IMR-90 (cell line): ENCODE measurements at regions not wholly inside any gene's neighbourhood (a gene's known extent, or its start where the extent isn't known, plus 50 kb on each side); places are given as distances from the start of the nearest gene placed in this dataset.

Experiments
- ATAC-seq: fragments of 200-7000 bp; cut with Tn5 transposase; 2 replicates; pipeline ENCODE4 v1.9.1; 2020; ENCODE audit warnings: low read depth, mild to moderate bottlenecking, moderate library complexity
- BruUV-seq: library from RNA; stranded (reverse); fragments of 400-500 nt; replicated peaks from 2 replicates; lab custom pipeline; 2021; lab: Mats Ljungman, UMichigan
- CTCF ChIA-PET: fragments of 300-600 bp; formaldehyde crosslinking; extraction: SDS; loops from one replicate; lab custom pipeline; 2021; ENCODE audit warnings: antibody characterized with exemption; lab: Yijun Ruan, JAX
- POLR2A ChIA-PET: fragments of 300-600 bp; sonication (Branson Sonifier 250); formaldehyde crosslinking; loops from one replicate; lab custom pipeline; 2022; ENCODE audit warnings: antibody characterized with exemption; ENCODE audit not compliant: unreplicated experiment; lab: Charles Lee
- DNase-seq: peaks from one replicate; pipeline ENCODE4 v3.0.0; 2013
- H2AFZ ChIP-seq: replicated peaks from 2 replicates; pipeline ENCODE3; 2013; ENCODE audit warnings: low read length, mild to moderate bottlenecking; ENCODE audit not compliant: poor library complexity
- H2AK5ac ChIP-seq: 2 replicates; pipeline ENCODE4 v1.6.1; 2013; ENCODE audit warnings: low read depth, low read length, inconsistent platforms
- H2AK9ac ChIP-seq: replicated peaks from 2 replicates; pipeline ENCODE3; 2013; ENCODE audit warnings: mild to moderate bottlenecking, low read depth, low read length, moderate library complexity; ENCODE audit not compliant: poor library complexity
- H2BK120ac ChIP-seq: 2 replicates; pipeline ENCODE4 v1.6.1; 2013; ENCODE audit warnings: low read depth, low read length, inconsistent platforms
- H2BK15ac ChIP-seq: 3 replicates; pipeline ENCODE4 v1.6.1; 2013; ENCODE audit warnings: low read depth, low read length, inconsistent platforms
- H2BK20ac ChIP-seq: 2 replicates; pipeline ENCODE4 v1.6.1; 2013; ENCODE audit warnings: low read depth, mild to moderate bottlenecking, inconsistent platforms, low read length, moderate library complexity
- H2BK5ac ChIP-seq: 2 replicates; pipeline ENCODE4 v1.6.1; 2013; ENCODE audit warnings: mild to moderate bottlenecking, low read depth, low read length, inconsistent platforms; ENCODE audit not compliant: poor library complexity, severe bottlenecking
- H3K14ac ChIP-seq: replicated peaks from 2 replicates; pipeline ENCODE4 v1.6.1; 2013; ENCODE audit warnings: low read depth, low read length, inconsistent platforms
- H3K18ac ChIP-seq: 2 replicates; pipeline ENCODE4 v1.6.1; 2013; ENCODE audit warnings: low read depth, low read length, control low read depth
- H3K23ac ChIP-seq: 2 replicates; pipeline ENCODE4 v1.6.1; 2013; ENCODE audit warnings: low read depth, low read length, inconsistent platforms
- H3K27ac ChIP-seq: 2 replicates; pipeline ENCODE4 v1.5.1; 2013; ENCODE audit warnings: mild to moderate bottlenecking, control low read depth, low read length; ENCODE audit not compliant: insufficient read depth
- H3K27me3 ChIP-seq: 2 replicates; pipeline ENCODE4 v1.6.1; 2013; ENCODE audit warnings: low read length; ENCODE audit not compliant: control insufficient read depth, insufficient read depth
- H3K36me3 ChIP-seq: 2 replicates; pipeline ENCODE4 v1.6.1; 2013; ENCODE audit warnings: low read length, mixed read lengths; ENCODE audit not compliant: control insufficient read depth, insufficient read depth
- H3K4ac ChIP-seq: 2 replicates; pipeline ENCODE4 v1.6.1; 2013; ENCODE audit warnings: low read depth, low read length, inconsistent platforms
- H3K4me1 ChIP-seq: 2 replicates; pipeline ENCODE4 v1.6.1; 2013; ENCODE audit warnings: low read length, mixed read lengths; ENCODE audit not compliant: control insufficient read depth, insufficient read depth
- H3K4me2 ChIP-seq: 2 replicates; pipeline ENCODE4 v1.6.1; 2013; ENCODE audit warnings: low read depth, mild to moderate bottlenecking, control low read depth, low read length, moderate library complexity
- H3K4me3 ChIP-seq: 2 replicates; pipeline ENCODE4 v1.5.1; 2013; ENCODE audit warnings: low read depth, mild to moderate bottlenecking, control low read depth, low read length, moderate library complexity; ENCODE audit not compliant: insufficient read depth
- H3K56ac ChIP-seq: 2 replicates; pipeline ENCODE4 v1.6.1; 2013; ENCODE audit warnings: low read length, inconsistent platforms; ENCODE audit not compliant: insufficient read depth; ENCODE audit errors: extremely low read depth
- H3K79me1 ChIP-seq, 2 experiments: 2 replicates each; pipeline ENCODE4 v1.6.1; 2013; ENCODE audit warnings: low read length in 2 of 2, inconsistent platforms in 1 of 2, low read depth in 1 of 2
- H3K9ac ChIP-seq: 2 replicates; pipeline ENCODE4 v1.6.1; 2013; ENCODE audit warnings: low read depth, low read length, control low read depth
- H3K9me1 ChIP-seq: 2 replicates; pipeline ENCODE4 v1.6.1; 2013; ENCODE audit warnings: low read length, inconsistent platforms; ENCODE audit not compliant: insufficient read depth
- H3K9me3 ChIP-seq: 2 replicates; pipeline ENCODE4 v1.6.1; 2013; ENCODE audit warnings: low read length; ENCODE audit not compliant: control insufficient read depth, insufficient read depth
- H4K20me1 ChIP-seq: 2 replicates; pipeline ENCODE4 v1.6.1; 2013; ENCODE audit warnings: low read length, inconsistent platforms; ENCODE audit not compliant: insufficient read depth
- H4K5ac ChIP-seq: 2 replicates; pipeline ENCODE4 v1.6.1; 2013; ENCODE audit warnings: mild to moderate bottlenecking, low read depth, low read length, control low read depth
- H4K8ac ChIP-seq, 2 experiments: 2 replicates each; pipeline ENCODE4 v1.6.1; 2013; ENCODE audit warnings: low read depth in 2 of 2, low read length in 2 of 2, control low read depth in 1 of 2, inconsistent platforms in 1 of 2
- H4K91ac ChIP-seq: 2 replicates; pipeline ENCODE4 v1.6.1; 2013; ENCODE audit warnings: low read depth, low read length, inconsistent platforms; ENCODE audit not compliant: insufficient read depth
- BHLHE40 ChIP-seq: fragments of 150-350 bp; IDR thresholded peaks from 2 replicates; pipeline ENCODE4 v1.6.1; 2016; ENCODE audit warnings: mild to moderate bottlenecking, low read depth, low read length
- CEBPB ChIP-seq: IDR thresholded peaks from 2 replicates; pipeline ENCODE4 v1.6.1; 2012; ENCODE audit warnings: low read depth, low read length, improper control_type of control experiment
- CHD1 ChIP-seq: IDR thresholded peaks from 2 replicates; pipeline ENCODE4 v1.6.1; 2012; ENCODE audit warnings: low read depth, low read length, improper control_type of control experiment
- FOS ChIP-seq: fragments of 150-350 bp; IDR thresholded peaks from 2 replicates; pipeline ENCODE4 v1.6.1; 2016; ENCODE audit warnings: low read depth, low read length
- MAFK ChIP-seq: IDR thresholded peaks from 2 replicates; pipeline ENCODE4 v1.6.1; 2012; ENCODE audit warnings: low read depth, low read length, improper control_type of control experiment
- MXI1 ChIP-seq: IDR thresholded peaks from 2 replicates; pipeline ENCODE4 v1.6.1; 2012; ENCODE audit warnings: low read depth, mild to moderate bottlenecking, low read length, moderate library complexity, borderline replicate concordance
- NFE2L2 ChIP-seq: fragments of 150-350 bp; IDR thresholded peaks from 2 replicates; pipeline ENCODE4 v1.6.1; 2016; ENCODE audit warnings: low read depth, mild to moderate bottlenecking, low read length
- RCOR1 ChIP-seq: IDR thresholded peaks from 2 replicates; pipeline ENCODE4 v1.6.1; 2012; ENCODE audit warnings: mild to moderate bottlenecking, low read length, improper control_type of control experiment; ENCODE audit not compliant: insufficient replicate concordance
- RFX5 ChIP-seq: IDR thresholded peaks from 2 replicates; pipeline ENCODE4 v1.8.0; 2012; ENCODE audit warnings: low read depth, mild to moderate bottlenecking, low read length, moderate library complexity
- USF2 ChIP-seq: fragments of 150-350 bp; IDR thresholded peaks from 2 replicates; pipeline ENCODE4 v1.6.1; 2017; ENCODE audit warnings: mild to moderate bottlenecking, antibody characterized with exemption, low read length, low read depth
- WGBS, 2 experiments: methylation state at CpG; one replicate each; pipeline versions ENCODE4 v1.1.5 to v1.1.7; 2013; ENCODE audit warnings: missing lambda C conversion rate in 2 of 2; ENCODE audit not compliant: insufficient read length in 1 of 2; ENCODE audit errors: extremely low coverage in 2 of 2; 5-methylcytosine and 5-hydroxymethylcytosine counted together
- dilution Hi-C: fragments of 300-500 bp; cut with HindIII; formaldehyde crosslinking; loops from one replicate; pipeline ENCODE4 v1.14.3; 2018; ENCODE audit warnings: low sequenced_read_pairs; ENCODE audit not compliant: unreplicated experiment
- in situ Hi-C: fragments of 300-500 bp; cut with MboI; formaldehyde crosslinking; loops from 3 replicates; pipeline ENCODE4 v1.14.3; 2019; ENCODE audit warnings: low sequenced_read_pairs, inconsistent platforms, mixed read lengths
- intact Hi-C: fragments of 100-400 bp; cut with micrococcal nuclease; formaldehyde crosslinking; loops from 2 replicates; pipeline ENCODE4 v1.10.0; 2022
- TF ChIP-seq, protein P1 (sequence below): fragments of 150-350 bp; IDR thresholded peaks from 2 replicates; pipeline ENCODE4 v1.6.1; 2016; ENCODE audit warnings: low read depth, mild to moderate bottlenecking, low read length, moderate library complexity, borderline replicate concordance
- TF ChIP-seq, protein P2 (sequence below): conservative IDR thresholded peaks from 2 replicates; pipeline ENCODE4 v1.5.1; 2012; ENCODE audit warnings: mild to moderate bottlenecking, low read depth, low read length, improper control_type of control experiment

- Histone ChIP-seq H3K27ac (no peak overlapping the region), H3K9me1 (no peaks in the 10 kb centered on the region), H3K23ac (no peak overlapping the region), H2AFZ (no peak overlapping the region), H3K4me3 (no peak overlapping the region), H3K4me2 (no peak overlapping the region), H3K9me3 (peaks cover 2% of the 10 kb centered on the region; the same call in 1 of the 2 replicates), H3K79me1 (no peaks in the 10 kb centered on the region), H3K14ac (no peak overlapping the region), H3K56ac (no peak overlapping the region), H4K91ac (no peak overlapping the region), H4K20me1 (no peaks in the 10 kb centered on the region), H2BK15ac (no peak overlapping the region), H3K27me3 (no peaks in the 10 kb centered on the region), H2BK5ac (no peak overlapping the region), H2BK120ac (no peak overlapping the region), H3K36me3 (no peaks in the 10 kb centered on the region), H4K5ac (no peak overlapping the region), H4K8ac (no peak overlapping the region), H2AK5ac (no peak overlapping the region), H2BK20ac (no peak overlapping the region), H3K4ac (no peak overlapping the region), H3K18ac (no peak overlapping the region), H3K9ac (no peak overlapping the region), H2AK9ac (no peak overlapping the region), H3K4me1 (no peaks in the 10 kb centered on the region)
- ATAC-seq, result no peak
- no peak for TF ChIP-seq RFX5
- no peak for TF ChIP-seq CHD1
- no peak for TF ChIP-seq MXI1
- TF ChIP-seq RCOR1, result no peak
- TF ChIP-seq USF2, result no peak
- TF ChIP-seq, protein P1, sequence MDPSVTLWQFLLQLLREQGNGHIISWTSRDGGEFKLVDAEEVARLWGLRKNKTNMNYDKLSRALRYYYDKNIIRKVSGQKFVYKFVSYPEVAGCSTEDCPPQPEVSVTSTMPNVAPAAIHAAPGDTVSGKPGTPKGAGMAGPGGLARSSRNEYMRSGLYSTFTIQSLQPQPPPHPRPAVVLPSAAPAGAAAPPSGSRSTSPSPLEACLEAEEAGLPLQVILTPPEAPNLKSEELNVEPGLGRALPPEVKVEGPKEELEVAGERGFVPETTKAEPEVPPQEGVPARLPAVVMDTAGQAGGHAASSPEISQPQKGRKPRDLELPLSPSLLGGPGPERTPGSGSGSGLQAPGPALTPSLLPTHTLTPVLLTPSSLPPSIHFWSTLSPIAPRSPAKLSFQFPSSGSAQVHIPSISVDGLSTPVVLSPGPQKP, result no peak
- TF ChIP-seq MAFK, result no peak
- TF ChIP-seq NFE2L2, result no peak
- TF ChIP-seq, protein P2, sequence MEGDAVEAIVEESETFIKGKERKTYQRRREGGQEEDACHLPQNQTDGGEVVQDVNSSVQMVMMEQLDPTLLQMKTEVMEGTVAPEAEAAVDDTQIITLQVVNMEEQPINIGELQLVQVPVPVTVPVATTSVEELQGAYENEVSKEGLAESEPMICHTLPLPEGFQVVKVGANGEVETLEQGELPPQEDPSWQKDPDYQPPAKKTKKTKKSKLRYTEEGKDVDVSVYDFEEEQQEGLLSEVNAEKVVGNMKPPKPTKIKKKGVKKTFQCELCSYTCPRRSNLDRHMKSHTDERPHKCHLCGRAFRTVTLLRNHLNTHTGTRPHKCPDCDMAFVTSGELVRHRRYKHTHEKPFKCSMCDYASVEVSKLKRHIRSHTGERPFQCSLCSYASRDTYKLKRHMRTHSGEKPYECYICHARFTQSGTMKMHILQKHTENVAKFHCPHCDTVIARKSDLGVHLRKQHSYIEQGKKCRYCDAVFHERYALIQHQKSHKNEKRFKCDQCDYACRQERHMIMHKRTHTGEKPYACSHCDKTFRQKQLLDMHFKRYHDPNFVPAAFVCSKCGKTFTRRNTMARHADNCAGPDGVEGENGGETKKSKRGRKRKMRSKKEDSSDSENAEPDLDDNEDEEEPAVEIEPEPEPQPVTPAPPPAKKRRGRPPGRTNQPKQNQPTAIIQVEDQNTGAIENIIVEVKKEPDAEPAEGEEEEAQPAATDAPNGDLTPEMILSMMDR, result no peak
- no peak for TF ChIP-seq CEBPB
- TF ChIP-seq BHLHE40, result no peak
- TF ChIP-seq FOS, result no peak
- BruUV-seq, result no TSS peak
- WGBS, 2 experiments, result 80% methylated on average over 1 of the region's 4 CpGs; no CpG with 5 or more reads in 1 of the 2 experiments
- in situ Hi-C loops (no loop called here), intact Hi-C loops (no loop called here), dilution Hi-C loops (no loop called here)
- DNase-seq, result no peak
- ChIA-PET POLR2A (no interaction called here), CTCF (no interaction called here)
Observed at GRCh38 chr16:77046206-77046605, 144.8 kb upstream of the MON1B start.
